Ovary (tissue), 3 donors: ENCODE measurements at regions not wholly inside any gene's neighbourhood (a gene's known extent, or its start where the extent isn't known, plus 50 kb on each side); places are given as distances from the start of the nearest gene placed in this dataset.

Experiments
- CTCF ChIP-seq, 3 donors: fragments of 450-650 bp in 2 of 3; fragments of 200-600 bp in 1 of 3; IDR thresholded peaks; one replicate each; pipeline versions ENCODE4 v1.5.1 to v1.8.0; 2016 to 2022; ENCODE audit warnings: antibody characterized with exemption in 3 of 3, mild to moderate bottlenecking in 1 of 3
- EP300 ChIP-seq: sonication (generic); formaldehyde crosslinking; IDR thresholded peaks from one replicate; pipeline ENCODE4 v1.6.1; 2017; ENCODE audit warnings: antibody characterized with exemption
- POLR2A ChIP-seq: fragments of 450-650 bp; IDR thresholded peaks from one replicate; pipeline ENCODE4 v1.6.1; 2017; ENCODE audit warnings: antibody characterized with exemption, mild to moderate bottlenecking, moderate library complexity
- donor health status: DM: no; HTN: no; CAD: no.

- no peak for TF ChIP-seq POLR2A
- TF ChIP-seq CTCF (IDR thresholded peaks at IDR 0.05) = no peak
- TF ChIP-seq EP300 = no peak
These were observed 1635.5 kb downstream of the OTOL1 start for GRCh38 chr3:163132111-163132510.
